HG02610 (cell line): ENCODE measurements at regions not wholly inside any gene's neighbourhood (a gene's known extent, or its start where the extent isn't known, plus 50 kb on each side); places are given as distances from the start of the nearest gene placed in this dataset.
"Not testable (repeated sequence)": the region's sequence is repeated elsewhere in the genome, so short reads cannot be mapped to it uniquely, and the experiment has no call there.

ENCODE experiments used
- ATAC-seq: cut with Tn5 transposase; IDR thresholded peaks from one replicate; pipeline ENCODE4 v1.9.1; 2021; ENCODE audit warnings: mild to moderate bottlenecking, moderate library complexity; ENCODE audit not compliant: unreplicated experiment

DNA sequence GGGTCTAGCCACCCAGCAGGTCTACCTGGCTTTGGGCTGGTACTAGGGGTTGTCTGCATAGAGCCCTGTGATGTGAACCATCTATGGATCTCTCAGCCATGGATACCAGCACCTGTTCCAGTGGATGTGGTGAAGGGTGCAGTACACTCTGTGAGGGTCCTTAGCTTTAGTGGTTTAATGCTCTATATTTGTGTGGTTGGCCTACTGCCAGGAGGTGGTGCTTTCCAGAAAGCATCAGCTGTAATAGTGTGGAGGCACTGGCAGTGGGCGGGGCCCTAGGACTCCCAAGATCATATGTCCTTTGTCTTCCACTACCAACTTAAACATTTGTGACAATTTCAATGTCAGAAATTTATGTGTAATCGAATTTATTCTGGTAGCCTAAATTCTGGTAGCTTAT is 1065.1 kb downstream of the RPIA start:
- not testable (repeated sequence) for ATAC-seq

GRCh38 chr2:89758332-89759026 is 1067.0 kb downstream of the RPIA start:
- not testable (repeated sequence) for ATAC-seq

DNA sequence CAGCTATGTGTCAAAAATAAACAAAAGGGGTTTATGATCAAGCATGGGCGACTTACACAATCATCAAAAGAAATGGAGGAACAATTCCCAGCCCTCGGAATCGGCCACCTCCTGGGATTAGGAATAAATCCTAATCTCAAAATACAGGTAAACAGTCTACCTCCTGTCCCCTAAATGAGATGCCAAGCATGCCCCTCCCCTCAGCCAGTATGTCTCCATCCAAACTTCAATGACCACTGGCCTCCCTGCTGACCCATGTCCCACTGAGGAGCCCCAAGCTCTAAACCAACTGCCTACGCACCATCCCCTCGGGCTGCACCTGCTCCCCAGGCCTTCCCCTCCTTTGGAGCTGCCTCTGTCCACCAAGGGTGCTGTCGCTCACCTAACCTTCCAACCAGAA is 1069.3 kb downstream of the RPIA start:
- not testable (repeated sequence) for ATAC-seq

- not testable (repeated sequence) for ATAC-seq
Observed at GRCh38 chr2:89761171-89761570, 1069.7 kb downstream of the RPIA start.

GRCh38 chr2:89761863-89762262 is 1070.4 kb downstream of the RPIA start:
- not testable (repeated sequence) for ATAC-seq

GRCh38 chr2:89762461-89763253 is 1071.2 kb downstream of the RPIA start:
- not testable (repeated sequence) for ATAC-seq

DNA sequence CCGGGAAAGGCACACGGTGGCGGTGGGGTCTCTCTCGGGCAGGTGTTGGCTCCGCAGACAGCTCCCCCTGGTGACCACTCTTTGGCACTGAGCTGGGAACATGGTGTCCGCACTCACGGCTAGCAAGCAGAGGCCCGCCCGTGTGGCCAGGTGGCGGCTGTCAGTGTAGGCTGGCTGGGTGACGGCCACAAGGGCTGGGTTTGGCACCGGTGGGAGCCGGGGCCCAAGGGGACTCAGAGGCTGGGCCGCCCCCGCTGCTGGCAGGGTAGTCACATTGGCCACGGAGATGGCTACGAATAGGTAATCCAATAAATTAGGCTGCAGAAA is 1071.7 kb downstream of the RPIA start:
- no peak for ATAC-seq

- ATAC-seq = no peak
Observed at GRCh38 chr2:89763581-89764485, 1072.4 kb downstream of the RPIA start.

DNA sequence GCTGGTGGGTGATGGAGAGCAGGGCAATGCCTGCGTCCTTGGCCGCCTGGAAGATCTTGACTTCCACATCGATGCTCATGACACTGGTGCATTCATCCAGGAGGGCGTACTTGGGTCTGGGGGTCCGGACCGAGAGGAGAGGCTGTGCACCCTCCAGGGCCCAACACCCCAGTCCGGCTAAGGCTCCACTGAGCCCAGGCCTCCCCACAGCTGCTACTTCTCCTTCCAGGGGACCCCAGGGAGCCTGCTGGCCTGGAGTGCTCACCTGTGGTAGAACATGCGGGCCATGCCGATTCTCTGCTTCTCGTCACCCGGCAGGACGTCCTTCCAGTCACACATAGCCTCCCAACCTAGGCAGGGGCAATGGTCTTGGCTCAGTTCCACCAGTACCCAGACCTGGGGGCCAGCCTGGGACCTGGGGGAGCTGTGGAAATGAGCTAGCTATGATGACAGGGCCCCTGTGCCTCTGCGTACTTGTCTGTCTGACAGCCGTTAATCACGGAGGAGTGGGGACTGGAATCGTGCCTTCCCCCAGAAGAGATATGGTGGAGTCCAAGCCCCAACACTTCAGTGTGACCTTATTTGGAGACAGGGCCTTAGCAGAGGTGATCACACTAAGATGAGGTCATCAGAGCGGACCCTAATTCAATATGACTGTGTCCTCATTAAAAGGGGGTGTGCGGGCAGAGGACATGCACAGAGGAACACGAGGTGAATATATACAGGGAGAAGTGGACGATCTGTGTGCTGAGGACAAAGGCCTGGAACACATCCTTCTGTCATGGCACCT is 1073.3 kb downstream of the RPIA start:
- ATAC-seq = not testable (repeated sequence)

DNA sequence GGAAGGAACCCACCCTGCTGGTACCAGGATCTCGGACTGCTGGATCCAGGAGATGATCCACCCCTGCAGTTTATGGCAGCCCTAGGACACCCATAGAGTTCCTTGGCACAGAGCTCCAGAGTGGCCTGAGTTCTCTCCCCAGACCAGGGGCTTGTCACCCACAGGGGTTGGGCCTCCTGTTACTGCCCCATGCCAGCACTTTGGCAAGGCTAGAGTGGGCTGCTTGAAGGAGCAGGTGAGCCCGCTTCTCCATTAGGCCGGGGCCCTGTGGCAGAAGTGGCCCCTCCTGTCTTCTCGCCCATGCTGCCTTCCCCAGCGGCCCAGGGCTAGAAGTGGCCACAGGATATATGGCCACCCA is 1073.9 kb downstream of the RPIA start:
- ATAC-seq = not testable (repeated sequence)

GRCh38 chr2:89766141-89766990 is 1074.9 kb downstream of the RPIA start:
- not testable (repeated sequence) for ATAC-seq

- not testable (repeated sequence) for ATAC-seq
Observed at GRCh38 chr2:89767058-89767457, 1075.6 kb downstream of the RPIA start.

GRCh38 chr2:89767572-89768435 is 1076.3 kb downstream of the RPIA start:
- no peak for ATAC-seq

- no peak for ATAC-seq
Observed at GRCh38 chr2:89775885-89776284, 1084.4 kb downstream of the RPIA start.

DNA sequence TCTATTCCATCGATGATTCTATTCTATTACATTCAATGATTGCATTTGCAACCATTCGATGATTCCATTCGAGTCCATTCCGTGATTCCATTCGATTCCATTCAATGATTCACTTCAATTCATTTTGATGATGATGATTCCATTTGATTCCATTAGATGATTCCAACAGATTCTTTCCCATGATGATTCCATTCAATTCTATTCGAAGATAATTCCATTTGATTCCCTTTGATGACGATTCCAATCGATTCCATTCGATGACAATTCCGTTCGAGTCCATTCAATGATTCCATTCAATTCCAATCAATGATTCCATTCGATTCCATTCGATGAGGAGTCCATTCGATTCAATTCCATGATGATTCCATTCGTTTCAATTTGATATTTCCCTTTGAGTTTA is 1088.8 kb downstream of the RPIA start:
- ATAC-seq = no peak

DNA sequence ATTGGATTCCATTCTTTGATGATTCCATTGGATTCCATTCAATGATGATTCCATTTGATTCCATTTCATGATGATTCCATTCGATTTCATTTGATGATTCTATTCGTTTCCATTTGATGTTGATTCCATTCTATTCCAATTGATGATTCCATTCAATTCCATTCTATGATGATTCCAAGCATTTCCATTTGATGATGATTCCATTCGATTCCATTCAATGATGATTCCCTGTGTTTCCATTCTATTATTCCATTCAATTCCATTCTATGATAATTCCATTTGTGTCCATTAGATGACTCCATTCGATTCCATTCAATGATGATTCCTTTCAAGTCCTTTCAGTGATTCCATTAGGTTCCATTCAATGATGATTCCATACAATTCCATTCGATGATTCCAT is 1090.5 kb downstream of the RPIA start:
- ATAC-seq = no peak

DNA sequence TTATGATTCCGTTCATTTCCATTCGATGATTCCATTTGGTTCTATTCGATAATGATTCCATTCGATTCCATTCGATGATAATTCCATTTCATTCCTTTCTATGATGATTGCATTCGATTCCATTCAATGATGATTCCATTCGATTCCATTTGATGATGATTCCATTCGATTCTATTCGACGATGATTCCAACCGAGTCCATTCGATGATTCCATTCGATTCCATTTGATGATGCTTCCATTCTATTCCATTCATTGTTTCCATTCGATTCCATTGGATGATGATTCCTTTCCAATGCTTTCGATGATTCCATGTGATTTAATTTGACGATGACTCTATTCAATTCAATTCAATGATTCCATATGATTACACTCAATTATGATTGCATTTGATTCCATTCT is 1093.5 kb downstream of the RPIA start:
- ATAC-seq = no peak

DNA sequence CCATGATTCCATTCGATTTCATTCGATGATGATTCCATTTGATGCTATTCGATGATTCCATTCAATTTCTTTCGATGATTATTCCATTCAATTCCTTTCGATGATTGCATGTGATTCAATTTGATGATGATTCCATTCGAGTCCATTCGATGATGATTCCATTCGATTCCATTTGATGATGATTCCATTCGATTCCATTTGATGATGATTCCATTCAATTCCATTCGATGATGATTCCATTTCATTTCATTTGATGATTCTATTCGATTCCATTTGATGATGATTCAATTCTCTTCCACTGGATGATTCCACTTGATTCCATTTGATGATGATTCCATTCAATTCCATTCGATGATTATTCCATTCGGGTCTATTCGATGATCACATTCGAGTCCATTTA is 1094.1 kb downstream of the RPIA start:
- ATAC-seq = not testable (repeated sequence)

DNA sequence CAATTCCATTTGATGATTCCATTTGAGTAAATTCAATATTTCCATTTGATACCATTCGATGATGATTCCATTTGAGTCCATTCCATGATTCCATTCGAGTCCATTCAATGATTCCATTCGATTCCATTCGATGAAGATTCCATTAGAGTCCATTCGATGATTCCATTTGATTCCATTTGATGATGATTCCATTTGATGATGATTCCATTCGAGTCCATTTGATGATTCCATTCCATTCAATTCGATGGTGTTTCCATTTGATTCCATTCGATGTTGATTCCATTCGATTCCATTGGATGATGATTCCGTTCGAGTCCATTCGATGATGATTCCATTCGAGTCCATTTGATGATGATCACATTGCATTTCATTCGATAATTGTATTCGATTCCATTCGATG is 1095.2 kb downstream of the RPIA start:
- ATAC-seq = not testable (repeated sequence)
